Liver (tissue), 8 donors: ENCODE measurements at regions not wholly inside any gene's neighbourhood (a gene's known extent, or its start where the extent isn't known, plus 50 kb on each side); places are given as distances from the start of the nearest gene placed in this dataset.

Experiments
- DNase-seq: peaks from one replicate; pipeline ENCODE4 v3.0.0-alpha.2; 2017; ENCODE audit warnings: low spot score
- H3K27ac ChIP-seq, 2 donors: one replicate each; pipeline ENCODE4 v1.7.0; 2013; ENCODE audit warnings: inconsistent platforms in 2 of 2, low read length in 2 of 2, control low read depth in 1 of 2, low read depth in 1 of 2, mild to moderate bottlenecking in 1 of 2
- H3K27me3 ChIP-seq, 4 donors: one replicate each; pipeline versions ENCODE4 v1.6.1 to v1.7.0; 2013; ENCODE audit warnings: low read length in 3 of 4, inconsistent platforms in 1 of 4, mild to moderate bottlenecking in 1 of 4, moderate library complexity in 1 of 4; ENCODE audit not compliant: control insufficient read depth in 4 of 4, insufficient read depth in 4 of 4
- H3K36me3 ChIP-seq, 4 donors: one replicate each; pipeline versions ENCODE4 v1.6.1 to v1.7.0; 2013; ENCODE audit warnings: low read length in 3 of 4, mild to moderate bottlenecking in 3 of 4, low read depth in 1 of 4, moderate library complexity in 1 of 4; ENCODE audit not compliant: control insufficient read depth in 4 of 4, insufficient read depth in 3 of 4
- H3K4me1 ChIP-seq, 4 donors: one replicate each; pipeline versions ENCODE4 v1.6.1 to v1.7.0; 2013; ENCODE audit warnings: low read length in 3 of 4, mild to moderate bottlenecking in 3 of 4, moderate library complexity in 1 of 4; ENCODE audit not compliant: control insufficient read depth in 4 of 4, insufficient read depth in 4 of 4
- H3K4me3 ChIP-seq, 3 donors: one replicate each; pipeline versions ENCODE4 v1.6.1 to v1.7.0; 2013; ENCODE audit warnings: low read length in 3 of 3, control low read depth in 1 of 3, low read depth in 1 of 3, mild to moderate bottlenecking in 1 of 3
- H3K9ac ChIP-seq, 2 donors: one replicate each; pipeline ENCODE4 v1.7.0; 2013; ENCODE audit warnings: low read length in 2 of 2, mild to moderate bottlenecking in 2 of 2, moderate library complexity in 2 of 2, control low read depth in 1 of 2, low read depth in 1 of 2
- H3K9me3 ChIP-seq, 4 donors: one replicate each; pipeline versions ENCODE4 v1.6.1 to v1.7.0; 2013; ENCODE audit warnings: low read length in 3 of 4; ENCODE audit not compliant: control insufficient read depth in 4 of 4
- CTCF ChIP-seq: fragments of 150-350 bp; IDR thresholded peaks from 2 replicates; pipeline ENCODE4 v1.5.1; 2017; ENCODE audit warnings: improper control_type of control experiment, low read depth, low read length; ENCODE audit not compliant: missing input control
- EGR1 ChIP-seq, 2 donors: IDR thresholded peaks; 2 replicates each; pipeline ENCODE4 v1.6.1; 2016 to 2018; ENCODE audit warnings: antibody characterized with exemption in 2 of 2, low read depth in 2 of 2
- FOXA2 ChIP-seq: IDR thresholded peaks from 2 replicates; pipeline ENCODE4 v1.6.1; 2016; ENCODE audit warnings: antibody characterized with exemption
- HNF4A ChIP-seq, 2 donors: conservative IDR thresholded peaks; 2 replicates each; pipeline ENCODE4 v1.6.1; 2016; ENCODE audit warnings: antibody characterized with exemption in 2 of 2, mild to moderate bottlenecking in 2 of 2
- HNF4G ChIP-seq: IDR thresholded peaks from 2 replicates; pipeline ENCODE4 v1.6.1; 2016; ENCODE audit warnings: antibody characterized with exemption
- NR2F2 ChIP-seq: IDR thresholded peaks from 2 replicates; pipeline ENCODE4 v1.6.1; 2016; ENCODE audit warnings: antibody characterized with exemption
- RAD21 ChIP-seq, 2 donors: IDR thresholded peaks; 2 replicates each; pipeline ENCODE4 v1.6.1; 2016; ENCODE audit warnings: antibody characterized with exemption in 2 of 2, mild to moderate bottlenecking in 2 of 2
- REST ChIP-seq: IDR thresholded peaks from 2 replicates; pipeline ENCODE4 v1.6.1; 2016; ENCODE audit warnings: antibody characterized with exemption, mild to moderate bottlenecking
- TAF1 ChIP-seq: conservative IDR thresholded peaks from 2 replicates; pipeline ENCODE4 v1.6.1; 2016; ENCODE audit warnings: antibody characterized with exemption, mild to moderate bottlenecking
- YY1 ChIP-seq: IDR thresholded peaks from 2 replicates; pipeline ENCODE4 v1.6.1; 2016; ENCODE audit warnings: antibody characterized with exemption, mild to moderate bottlenecking
- WGBS: extraction: QIAGEN DNeasy Blood & Tissue Kit; methylation state at CpG from one replicate; pipeline ENCODE4 v1.1.7; 2013; 5-methylcytosine and 5-hydroxymethylcytosine counted together
- TF ChIP-seq, protein P1 (sequence below): IDR thresholded peaks from 2 replicates; pipeline ENCODE4 v1.6.1; 2016; ENCODE audit warnings: antibody characterized with exemption
- donor health status: healthy.
- donor health status: healthy.
- donor health status: healthy.
- donor health status: healthy.
- donor health status: healthy.

DNA sequence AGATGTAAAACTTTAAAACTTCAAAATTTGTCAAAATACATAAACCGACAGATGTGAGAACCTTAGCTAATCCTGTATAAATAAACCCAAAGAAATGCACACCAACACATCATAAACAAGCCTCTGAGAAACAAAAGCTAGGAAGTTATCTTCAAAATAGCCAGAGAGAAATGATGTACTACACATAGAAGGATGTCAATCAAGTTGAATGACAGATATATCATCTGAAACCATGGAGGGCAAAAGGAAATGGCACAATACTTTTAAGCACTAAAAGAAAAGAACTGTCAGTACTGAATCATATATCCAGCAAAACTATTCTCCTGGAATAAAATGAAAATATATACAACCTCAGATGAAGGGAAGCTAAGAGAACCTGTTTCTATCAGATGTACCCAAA, 595.1 kb upstream of the PTGER4 start (continued):
- TF ChIP-seq REST (no peak), HNF4G (no peak), HNF4A (conservative IDR thresholded peaks at IDR 0.05) (no peak)
- TF ChIP-seq, protein P1, sequence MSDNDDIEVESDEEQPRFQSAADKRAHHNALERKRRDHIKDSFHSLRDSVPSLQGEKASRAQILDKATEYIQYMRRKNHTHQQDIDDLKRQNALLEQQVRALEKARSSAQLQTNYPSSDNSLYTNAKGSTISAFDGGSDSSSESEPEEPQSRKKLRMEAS: no peak

- no peak for DNase-seq
These were observed 597.4 kb upstream of the PTGER4 start for GRCh38 chr5:40082313-40082712.

GRCh38 chr5:40080191-40080590, 599.5 kb upstream of the PTGER4 start:
- no peak for DNase-seq
- H3K9ac ChIP-seq: no peak overlapping the region
- H3K36me3 ChIP-seq: no peaks in the 10 kb centered on the region
- no peak overlapping the region for H3K4me3 ChIP-seq
- H3K9me3 ChIP-seq: peaks cover 0 to 3% (median 0%) of the 10 kb centered on the region in 4 donors
- TF ChIP-seq NR2F2 (no peak), EGR1 (IDR thresholded peaks at IDR 0.05; ENCODE audit: low read depth in 2 of 2) (no peak), FOXA2 (no peak), HNF4G (no peak)
- TF ChIP-seq, protein P1: no peak
- H3K27ac ChIP-seq: no peak overlapping the region
- no peaks in the 10 kb centered on the region for H3K4me1 ChIP-seq
- H3K27me3 ChIP-seq: no peaks in the 10 kb centered on the region

More at GRCh38 chr5:40082313-40082712, 597.4 kb upstream of the PTGER4 start:
- Histone ChIP-seq H3K9me3 (peaks cover 0 to 3% (median 0%) of the 10 kb centered on the region in 4 donors), H3K4me1 (no peaks in the 10 kb centered on the region), H3K27me3 (no peaks in the 10 kb centered on the region), H3K27ac (no peak overlapping the region), H3K4me3 (no peak overlapping the region), H3K9ac (no peak overlapping the region), H3K36me3 (no peaks in the 10 kb centered on the region)
- no peak for TF ChIP-seq HNF4G
- WGBS: 0% methylated on average over 1 of the region's 1 CpG

DNA sequence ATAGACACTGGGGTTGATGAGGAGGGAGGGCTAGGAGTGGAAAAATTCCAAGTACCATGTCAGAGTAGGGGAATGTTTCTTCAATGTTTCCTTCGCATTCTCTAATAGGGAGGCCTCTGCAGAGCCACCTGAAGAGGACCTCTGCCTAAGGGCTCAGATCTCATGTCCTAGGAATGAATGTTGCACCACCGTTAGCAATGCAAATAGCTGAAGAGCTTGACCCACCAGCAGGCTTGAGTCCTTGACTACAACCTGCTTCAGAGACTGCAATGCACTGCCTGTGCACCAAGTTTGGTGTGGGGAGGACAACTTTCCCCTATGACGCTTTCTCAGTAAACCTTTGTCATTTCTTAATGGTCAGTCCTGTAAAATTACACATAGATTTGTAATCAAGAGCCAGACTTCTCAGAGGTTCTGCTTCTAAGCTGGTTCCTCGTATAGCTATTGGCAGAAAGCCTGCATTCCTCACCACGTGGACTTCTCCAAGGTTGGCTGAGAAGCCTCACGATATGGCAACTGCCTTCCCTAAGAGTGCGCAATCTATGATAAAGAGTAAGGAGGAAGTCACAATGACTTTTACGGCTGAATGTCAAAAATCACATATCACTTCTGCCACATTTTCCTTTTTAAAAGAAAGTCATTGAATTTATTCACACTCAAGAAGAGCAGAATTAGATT, 600.7 kb upstream of the PTGER4 start:
- TF ChIP-seq CTCF: no peak
- no peak for TF ChIP-seq YY1
- no peak for TF ChIP-seq RAD21 (IDR thresholded peaks at IDR 0.05)
- TF ChIP-seq TAF1: no peak
- no peaks in the 10 kb centered on the region for H3K36me3 ChIP-seq
- no peaks in the 10 kb centered on the region for H3K4me1 ChIP-seq
- H3K9me3 ChIP-seq: peaks cover 0 to 3% (median 0%) of the 10 kb centered on the region in 4 donors
- H3K4me3 ChIP-seq: no peak overlapping the region
- no peak overlapping the region for H3K27ac ChIP-seq
- no peaks in the 10 kb centered on the region for H3K27me3 ChIP-seq
- WGBS: 78% methylated on average over 8 of the region's 8 CpGs
- no peak for DNase-seq
- no peak overlapping the region for H3K9ac ChIP-seq
